ENCODE measurements at regions not wholly inside any gene's neighbourhood (a gene's known extent, or its start where the extent isn't known, plus 50 kb on each side); places are given as distances from the start of the nearest gene placed in this dataset.

- Histone ChIP-seq H3K9ac (ENCODE audit: low read length) (no peak overlapping the region), H3K4me3 (ENCODE audit: insufficient read depth, low read length, poor library complexity, severe bottlenecking) (no peak overlapping the region), H3K79me2 (ENCODE audit: insufficient read depth, low read length) (no peaks in the 10 kb centered on the region), H2AFZ (ENCODE audit: low read depth, low read length, severe bottlenecking) (no peak overlapping the region), H3K36me3 (ENCODE audit: low read length) (no peaks in the 10 kb centered on the region), H3K4me2 (ENCODE audit: low read depth, low read length, poor library complexity, severe bottlenecking) (no peak overlapping the region), H3K27ac (ENCODE audit: low read depth, low read length) (no peak overlapping the region), H3K9me3 (ENCODE audit: insufficient read depth, low read length) (no peaks in the 10 kb centered on the region), H4K20me1 (ENCODE audit: low read depth, low read length) (no peaks in the 10 kb centered on the region), H3K9me2 (replicated peaks; ENCODE audit: insufficient read depth, low read length) (no peaks in the 10 kb centered on the region), H3K27me3 (ENCODE audit: low read length) (no peaks in the 10 kb centered on the region), H3F3A (ENCODE audit: insufficient read depth) (no peaks in the 10 kb centered on the region)
- TF ChIP-seq CTCF (IDR thresholded peaks at IDR 0.05; ENCODE audit: insufficient read depth, low read length, poor library complexity, severe bottlenecking): no peak
- TF ChIP-seq EZH2phosphoT487 (conservative IDR thresholded peaks at IDR 0.05; ENCODE audit: low read length): no peak
These were observed 244.7 kb upstream of the TNC start for GRCh38 chr9:115362640-115363039.

- Histone ChIP-seq H3F3A (ENCODE audit: insufficient read depth) (no peaks in the 10 kb centered on the region), H3K27ac (ENCODE audit: low read depth, low read length) (no peak overlapping the region), H3K27me3 (ENCODE audit: low read length) (no peaks in the 10 kb centered on the region), H3K4me2 (ENCODE audit: low read depth, low read length, poor library complexity, severe bottlenecking) (no peak overlapping the region), H3K9me2 (replicated peaks; ENCODE audit: insufficient read depth, low read length) (no peaks in the 10 kb centered on the region), H2AFZ (ENCODE audit: low read depth, low read length, severe bottlenecking) (no peak overlapping the region), H3K36me3 (ENCODE audit: low read length) (no peaks in the 10 kb centered on the region), H3K79me2 (ENCODE audit: insufficient read depth, low read length) (no peaks in the 10 kb centered on the region), H4K20me1 (ENCODE audit: low read depth, low read length) (no peaks in the 10 kb centered on the region), H3K4me3 (ENCODE audit: insufficient read depth, low read length, poor library complexity, severe bottlenecking) (no peak overlapping the region), H3K9me3 (ENCODE audit: insufficient read depth, low read length) (no peaks in the 10 kb centered on the region), H3K9ac (ENCODE audit: low read length) (no peak overlapping the region)
- TF ChIP-seq CTCF (IDR thresholded peaks at IDR 0.05; ENCODE audit: insufficient read depth, low read length, poor library complexity, severe bottlenecking) (no peak), EZH2phosphoT487 (conservative IDR thresholded peaks at IDR 0.05; ENCODE audit: low read length) (no peak)
These were observed 247.0 kb upstream of the TNC start for GRCh38 chr9:115364991-115365390.

GRCh38 chr9:115367321-115367720 is 249.4 kb upstream of the TNC start:
- TF ChIP-seq CTCF (IDR thresholded peaks at IDR 0.05; ENCODE audit: insufficient read depth, low read length, poor library complexity, severe bottlenecking): no peak
- TF ChIP-seq EZH2phosphoT487 (conservative IDR thresholded peaks at IDR 0.05; ENCODE audit: low read length): no peak
- no peak overlapping the region for H3K4me3 ChIP-seq (ENCODE audit: insufficient read depth, low read length, poor library complexity, severe bottlenecking)
- H3F3A ChIP-seq (ENCODE audit: insufficient read depth): no peaks in the 10 kb centered on the region
- no peaks in the 10 kb centered on the region for H3K9me3 ChIP-seq (ENCODE audit: insufficient read depth, low read length)
- H3K9ac ChIP-seq (ENCODE audit: low read length): no peak overlapping the region
- no peaks in the 10 kb centered on the region for H3K79me2 ChIP-seq (ENCODE audit: insufficient read depth, low read length)
- no peak overlapping the region for H3K27ac ChIP-seq (ENCODE audit: low read depth, low read length)
- no peaks in the 10 kb centered on the region for H3K36me3 ChIP-seq (ENCODE audit: low read length)
- H3K4me2 ChIP-seq (ENCODE audit: low read depth, low read length, poor library complexity, severe bottlenecking): no peak overlapping the region
- H3K9me2 ChIP-seq (replicated peaks; ENCODE audit: insufficient read depth, low read length): no peaks in the 10 kb centered on the region
- no peaks in the 10 kb centered on the region for H3K27me3 ChIP-seq (ENCODE audit: low read length)
- no peak overlapping the region for H2AFZ ChIP-seq (ENCODE audit: low read depth, low read length, severe bottlenecking)
- no peaks in the 10 kb centered on the region for H4K20me1 ChIP-seq (ENCODE audit: low read depth, low read length)
